ENCODE measurements at regions not wholly inside any gene's neighbourhood (a gene's known extent, or its start where the extent isn't known, plus 50 kb on each side); places are given as distances from the start of the nearest gene placed in this dataset.
"Not testable (repeated sequence)": the region's sequence is repeated elsewhere in the genome, so short reads cannot be mapped to it uniquely, and the experiment has no call there.

DNA sequence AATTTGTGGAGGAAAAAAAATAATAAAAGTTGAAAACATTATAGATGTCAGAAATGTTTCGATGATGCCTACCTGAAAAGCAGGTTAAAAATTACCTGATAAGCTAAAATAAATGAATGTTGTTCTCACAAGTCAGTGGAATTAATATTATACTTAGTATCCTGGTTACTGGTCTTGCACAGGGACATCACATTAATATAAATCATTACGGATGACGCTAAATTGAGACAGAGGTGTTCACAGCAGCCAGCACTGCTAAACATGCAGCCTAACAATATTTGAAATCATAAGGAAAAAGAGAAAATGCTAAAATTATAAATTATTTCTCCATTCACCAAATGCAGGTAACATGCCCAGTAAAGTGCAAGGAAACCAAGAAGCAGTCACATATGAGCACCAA is 1130.0 kb downstream of the STPG2 start:
- DNase-seq: no peak

DNA sequence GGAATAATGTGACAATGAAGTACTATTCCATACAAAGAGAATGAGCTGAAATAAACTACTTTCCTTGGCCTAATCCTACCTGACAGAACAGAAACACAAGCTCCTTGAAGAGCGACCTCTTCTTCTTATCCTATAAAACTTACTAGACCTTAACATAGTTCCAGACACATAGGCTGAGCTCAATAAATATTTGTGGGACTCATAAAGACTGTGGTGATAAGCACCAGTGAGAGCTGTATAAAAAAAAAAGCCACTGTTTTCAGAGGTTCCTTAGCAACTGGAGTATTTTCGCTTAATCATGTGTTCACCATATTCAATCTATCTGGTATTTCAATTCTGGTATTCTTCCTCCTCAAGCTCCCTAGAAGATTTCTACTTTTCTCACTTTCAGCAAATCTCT is 1129.6 kb downstream of the STPG2 start:
- DNase-seq: no peak

DNA sequence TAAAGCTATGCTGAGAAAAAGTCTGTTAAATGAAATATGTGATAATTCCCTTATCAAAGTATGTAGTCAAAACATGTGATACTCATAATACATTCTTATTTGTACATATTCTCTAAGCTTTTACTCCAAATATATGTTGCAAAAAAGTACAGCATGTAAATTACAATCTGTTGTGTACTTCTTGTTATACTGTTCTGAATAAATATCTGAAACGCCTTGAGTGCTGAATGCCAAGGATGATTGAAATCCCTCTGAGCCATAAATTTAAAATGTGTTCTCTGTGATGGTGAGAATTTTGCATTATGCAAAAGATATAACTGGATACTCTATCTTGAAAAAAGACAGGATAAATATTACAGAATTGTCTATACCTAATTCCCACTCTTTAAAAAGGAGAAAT is 1128.0 kb downstream of the STPG2 start:
- no peak for DNase-seq

GRCh38 chr4:97016186-97016907 is 1126.9 kb downstream of the STPG2 start:
- DNase-seq: peak; percentile 43

- DNase-seq: peak; percentile 44
These were observed 1115.4 kb downstream of the STPG2 start for GRCh38 chr4:97027728-97028410.

GRCh38 chr4:97028785-97029184 is 1114.5 kb downstream of the STPG2 start:
- DNase-seq: no peak

GRCh38 chr4:97037411-97038145 is 1105.7 kb downstream of the STPG2 start:
- DNase-seq: peak; percentile 24

DNA sequence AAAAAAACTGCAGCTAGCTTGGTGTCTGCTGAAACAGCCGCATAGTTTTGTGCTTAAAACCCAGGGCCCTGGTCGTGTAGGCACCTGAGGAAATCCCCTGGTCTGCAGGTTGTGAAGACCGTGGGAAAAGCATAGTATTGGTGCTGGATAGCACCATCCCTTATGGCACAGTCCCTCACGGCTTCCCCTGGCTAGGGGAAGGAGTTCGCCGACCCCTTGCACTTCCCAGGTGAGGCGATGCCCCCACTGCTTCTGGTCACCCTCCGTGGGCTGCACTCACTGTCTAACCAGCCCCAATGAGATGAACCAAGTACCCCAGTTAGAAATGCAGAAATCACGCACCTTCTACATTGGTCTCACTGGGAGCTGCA is 1105.1 kb downstream of the STPG2 start:
- no peak for DNase-seq

DNA sequence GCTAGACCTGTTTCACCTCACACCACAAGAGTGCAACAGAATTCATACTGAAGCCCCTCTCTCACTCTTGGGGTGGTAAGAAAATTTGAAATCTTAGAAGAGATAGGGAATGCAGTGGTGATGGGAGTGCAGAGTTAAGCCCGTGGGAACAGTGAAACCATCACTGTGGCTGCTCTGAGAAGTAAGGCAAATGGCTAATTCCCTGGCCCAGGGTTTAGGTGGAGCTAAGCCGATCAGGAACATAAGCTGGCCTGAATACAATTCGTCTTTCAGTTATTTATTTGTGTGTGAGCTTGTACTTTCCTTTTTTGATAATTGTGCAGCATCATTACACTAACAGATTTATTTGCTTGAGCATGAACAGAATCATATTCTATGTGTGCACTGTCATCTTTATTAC is 1070.6 kb downstream of the STPG2 start:
- no peak for DNase-seq

DNA sequence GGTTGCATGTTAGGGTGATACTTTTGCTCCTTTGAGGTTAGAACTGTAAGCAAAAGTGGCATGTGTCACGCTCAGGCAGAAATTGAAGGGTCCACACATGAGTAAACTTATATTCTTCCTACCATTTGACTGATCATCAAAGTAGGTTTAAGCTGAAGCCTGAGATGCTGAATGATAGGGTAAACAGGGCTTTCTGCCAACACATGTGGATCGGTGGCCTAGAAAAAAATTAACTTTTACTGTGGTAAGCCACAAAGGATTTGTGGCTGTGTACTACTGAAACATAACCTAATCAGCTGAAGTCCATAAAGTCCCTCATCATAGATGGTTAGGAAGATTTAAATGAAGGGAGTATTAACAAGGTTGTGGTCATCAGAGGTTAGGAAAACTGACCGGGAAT is 1070.1 kb downstream of the STPG2 start:
- DNase-seq: no peak

- no peak for DNase-seq
These were observed 1068.7 kb downstream of the STPG2 start for GRCh38 chr4:97074531-97074930.

DNA sequence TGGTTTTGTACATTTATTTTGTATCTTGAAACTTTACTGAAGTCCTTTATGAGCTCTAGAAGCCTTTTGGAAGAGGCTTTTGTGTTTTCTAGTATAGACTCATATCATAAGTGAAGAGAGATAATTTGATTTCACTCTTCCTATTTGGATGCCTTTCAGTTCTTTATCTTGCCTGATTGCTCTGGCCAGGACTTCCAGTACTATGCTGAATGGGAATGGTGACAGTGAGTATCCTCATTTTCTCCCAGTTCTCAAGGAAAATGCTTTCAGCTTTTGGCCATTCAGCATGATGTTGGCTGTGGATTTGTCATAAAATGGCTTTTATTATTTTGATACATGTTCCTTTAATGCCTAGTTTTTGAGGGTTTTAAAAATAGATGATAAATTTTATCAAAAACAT is 1061.3 kb downstream of the STPG2 start:
- DNase-seq: no peak

DNA sequence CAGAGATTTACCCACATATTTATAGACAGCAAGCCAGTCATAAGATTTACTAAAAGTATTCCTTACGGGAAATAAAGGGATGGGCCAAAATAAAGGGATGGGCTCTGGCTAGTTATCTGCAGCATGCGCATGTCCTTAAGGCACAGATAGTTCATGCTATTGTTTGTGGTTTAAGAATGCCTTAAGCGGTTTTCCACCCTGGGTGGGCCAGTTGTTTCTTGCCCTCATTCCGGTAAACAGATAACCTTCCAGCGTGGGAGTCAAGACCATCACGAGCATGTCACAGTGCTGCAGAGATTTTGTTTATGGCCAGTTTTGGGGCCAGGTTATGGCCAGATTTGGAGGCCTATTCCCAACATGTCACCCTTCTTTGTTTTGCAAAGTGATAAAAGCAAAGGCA is 1046.2 kb downstream of the STPG2 start:
- DNase-seq: not testable (repeated sequence)

DNA sequence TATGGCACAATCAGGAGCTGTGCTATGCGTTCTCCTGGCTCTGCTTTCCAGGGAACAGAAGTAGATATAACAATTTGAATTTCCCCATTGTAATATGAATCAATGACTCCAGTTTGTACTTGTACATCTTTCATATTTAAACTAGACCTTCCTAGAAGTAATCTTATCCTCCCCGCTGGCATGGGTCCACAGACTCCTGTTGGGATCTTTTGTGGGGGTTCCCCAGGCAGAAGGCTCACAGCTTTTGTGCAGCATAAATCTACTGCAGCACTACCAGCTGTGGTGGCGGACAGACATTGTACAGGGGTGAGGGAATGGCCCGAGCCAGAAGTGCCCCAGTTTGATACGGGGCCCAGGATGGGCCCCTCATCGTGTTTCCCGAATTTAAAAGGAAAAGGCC is 1042.1 kb downstream of the STPG2 start:
- not testable (repeated sequence) for DNase-seq

DNA sequence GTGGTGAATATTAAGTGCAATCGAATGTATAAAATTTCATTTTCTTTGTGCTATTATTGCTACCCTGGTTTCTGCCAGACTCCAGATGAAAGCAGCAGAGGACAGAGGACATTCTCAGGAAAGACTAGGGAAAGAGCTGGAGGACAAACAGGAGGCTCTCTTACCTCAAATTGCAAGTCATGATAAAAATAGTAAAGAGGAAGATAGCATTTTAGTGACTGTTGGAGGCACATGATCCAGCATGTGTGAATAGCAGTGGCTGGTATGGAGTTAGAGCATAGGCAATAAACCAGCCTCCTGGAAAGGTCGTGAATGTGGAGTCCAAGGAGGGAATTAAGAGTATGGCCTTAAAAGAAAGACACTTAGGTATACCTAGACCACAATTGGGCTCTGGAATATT is 1040.0 kb downstream of the STPG2 start:
- DNase-seq: no peak

GRCh38 chr4:97104006-97104405 is 1039.3 kb downstream of the STPG2 start:
- DNase-seq: no peak

DNA sequence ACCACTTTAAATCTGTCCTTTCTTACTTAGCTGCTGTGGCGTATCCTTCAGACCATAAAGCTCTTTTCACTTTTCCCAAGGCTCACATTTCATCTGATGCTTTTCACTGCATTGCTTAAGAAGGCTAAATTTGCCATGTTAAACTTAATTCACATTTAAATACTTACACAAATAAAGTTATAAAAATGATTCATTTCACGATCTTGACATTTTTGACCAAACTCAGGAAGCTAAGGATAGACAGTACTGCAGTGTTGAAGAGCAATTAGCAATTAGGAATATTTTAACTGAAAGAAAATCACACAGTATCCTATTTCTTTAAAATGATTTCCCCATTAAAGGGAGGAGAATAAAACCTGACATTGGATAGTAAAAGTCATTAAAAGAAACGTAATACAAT is 1038.6 kb downstream of the STPG2 start:
- DNase-seq: no peak

GRCh38 chr4:97105347-97106099 is 1037.8 kb downstream of the STPG2 start:
- no peak for DNase-seq

- no peak for DNase-seq
These were observed 1037.1 kb downstream of the STPG2 start for GRCh38 chr4:97106161-97106560.

DNA sequence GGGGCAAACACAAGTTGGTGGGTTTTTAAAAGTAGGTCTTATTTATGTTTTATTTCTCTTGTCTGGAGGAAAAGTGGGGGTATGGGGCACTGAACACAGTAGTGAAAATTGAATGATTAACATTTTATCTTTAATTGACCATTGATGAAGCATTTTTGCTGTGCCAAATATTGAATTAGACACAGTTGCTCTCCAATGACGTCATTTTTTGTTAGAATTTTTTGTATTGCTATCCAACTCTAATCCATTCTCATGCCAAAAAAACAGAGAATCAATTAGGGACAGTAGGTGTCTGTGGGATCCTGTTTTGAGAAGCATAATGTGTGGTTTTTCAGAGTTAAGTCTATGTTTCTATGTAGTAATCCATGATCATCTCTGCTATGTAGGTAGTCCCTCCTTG is 1032.8 kb downstream of the STPG2 start:
- DNase-seq: no peak

DNA sequence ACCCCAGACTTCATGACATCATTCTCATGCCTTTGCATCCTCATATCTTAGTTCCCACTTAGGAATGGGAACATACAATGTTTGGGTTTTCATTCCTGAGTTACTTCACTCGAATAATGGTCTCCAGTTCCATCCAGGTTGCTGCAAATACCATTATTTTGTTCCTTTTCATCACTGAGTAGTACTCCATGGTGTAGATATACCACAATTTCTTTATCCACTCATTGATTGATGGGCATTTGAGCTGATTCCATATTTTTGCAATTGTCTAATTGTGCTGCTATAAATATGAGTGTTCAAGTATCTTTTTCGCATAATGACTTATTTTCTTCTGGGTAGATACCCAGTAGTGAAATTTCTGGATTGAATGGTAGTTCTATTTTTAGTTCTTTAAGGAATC is 1026.8 kb downstream of the STPG2 start:
- no peak for DNase-seq

GRCh38 chr4:97121493-97121892 is 1021.8 kb downstream of the STPG2 start:
- DNase-seq: no peak

DNA sequence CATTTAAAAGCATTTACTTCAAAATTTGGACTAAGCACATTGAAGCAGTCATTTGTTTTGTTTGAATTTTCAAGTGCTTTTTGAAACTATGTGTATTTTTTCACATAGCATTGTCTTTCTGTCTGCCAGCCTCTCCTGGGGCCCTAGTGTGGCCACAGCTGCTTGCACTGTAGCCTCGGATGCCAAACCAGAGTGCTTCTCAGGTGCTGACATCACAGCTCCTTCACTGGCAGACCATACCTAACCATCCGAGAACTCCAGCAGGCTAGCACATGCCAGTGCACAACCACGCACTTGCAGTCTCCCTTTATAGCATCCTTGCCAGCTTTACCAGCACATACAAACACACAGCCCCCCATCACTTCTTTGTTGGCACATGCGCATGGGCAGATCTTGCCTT is 1019.7 kb downstream of the STPG2 start:
- peak; percentile 44 for DNase-seq

Measured in retina (tissue), 1 donor.